ENCODE measurements at regions not wholly inside any gene's neighbourhood (a gene's known extent, or its start where the extent isn't known, plus 50 kb on each side); places are given as distances from the start of the nearest gene placed in this dataset.

DNA sequence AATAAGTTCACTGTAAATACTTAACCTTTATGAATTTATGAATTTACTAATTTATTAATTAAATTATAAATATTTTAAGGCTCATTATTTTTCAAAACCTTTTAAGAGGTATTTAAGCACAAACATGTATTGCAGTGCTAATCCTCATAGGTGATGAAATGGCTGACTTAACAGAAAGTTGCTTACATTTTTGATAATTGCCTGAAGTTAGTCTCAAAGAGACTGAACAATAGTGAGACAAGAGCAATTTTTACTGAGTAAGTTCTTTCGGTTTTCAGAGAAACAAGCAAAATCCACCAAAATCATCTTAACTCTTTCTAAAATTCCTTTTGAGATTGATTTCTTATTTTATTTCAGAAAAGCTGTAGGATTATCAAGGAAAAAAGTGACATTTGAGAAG lies 137.3 kb upstream of the VGLL2 start:
- no CpG with 5 or more reads among the region's 1 CpG for WGBS (ENCODE audit: insufficient coverage)
- H3K27ac ChIP-seq (ENCODE audit: low read length) = no peak overlapping the region
- no peaks in the 10 kb centered on the region for H3K27me3 ChIP-seq (ENCODE audit: control insufficient read depth, insufficient read depth, low read length)
- H3K4me3 ChIP-seq (ENCODE audit: low read length) = no peak overlapping the region
- H3K36me3 ChIP-seq (ENCODE audit: control insufficient read depth, insufficient read depth, low read length) = no peaks in the 10 kb centered on the region
- DNase-seq = no peak
- H3K4me1 ChIP-seq (ENCODE audit: control insufficient read depth, insufficient read depth, low read length) = no peaks in the 10 kb centered on the region
- no peaks in the 10 kb centered on the region for H3K9me3 ChIP-seq (replicated peaks; ENCODE audit: control insufficient read depth, low read depth, low read length)

GRCh38 chr6:117130125-117130524 lies 135.2 kb upstream of the VGLL2 start:
- Histone ChIP-seq H3K27me3 (ENCODE audit: control insufficient read depth, insufficient read depth, low read length) (no peaks in the 10 kb centered on the region), H3K4me1 (ENCODE audit: control insufficient read depth, insufficient read depth, low read length) (no peaks in the 10 kb centered on the region), H3K9me3 (replicated peaks; ENCODE audit: control insufficient read depth, low read depth, low read length) (no peaks in the 10 kb centered on the region), H3K36me3 (ENCODE audit: control insufficient read depth, insufficient read depth, low read length) (no peaks in the 10 kb centered on the region), H3K27ac (ENCODE audit: low read length) (no peak overlapping the region), H3K4me3 (ENCODE audit: low read length) (no peak overlapping the region)
- no peak for DNase-seq
- WGBS (ENCODE audit: insufficient coverage) = 70% methylated on average over 1 of the region's 2 CpGs

DNA sequence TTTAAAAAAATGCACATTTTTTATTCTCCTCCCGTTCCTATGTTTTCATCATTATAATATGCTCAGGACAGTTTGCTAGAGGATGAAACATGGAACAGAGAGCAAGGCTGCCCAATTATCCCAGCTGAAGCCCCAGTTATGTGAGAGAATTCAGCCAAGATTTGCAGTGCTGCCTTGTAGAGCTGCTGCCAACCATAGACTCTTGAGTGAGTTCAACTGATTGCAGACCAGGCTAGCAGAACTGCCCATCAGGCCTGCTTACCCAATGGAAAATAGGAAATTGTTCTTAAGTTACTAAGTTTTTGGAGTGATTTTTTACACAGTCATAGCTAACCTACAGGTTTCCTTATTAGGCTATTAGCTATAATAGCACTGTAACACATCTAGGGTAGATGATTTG lies 128.7 kb upstream of the VGLL2 start:
- Histone ChIP-seq H3K9me3 (replicated peaks; ENCODE audit: control insufficient read depth, low read depth, low read length) (no peaks in the 10 kb centered on the region), H3K36me3 (ENCODE audit: control insufficient read depth, insufficient read depth, low read length) (no peaks in the 10 kb centered on the region), H3K27ac (ENCODE audit: low read length) (no peak overlapping the region), H3K4me1 (ENCODE audit: control insufficient read depth, insufficient read depth, low read length) (peaks cover 5% of the 10 kb centered on the region), H3K4me3 (ENCODE audit: low read length) (no peak overlapping the region), H3K27me3 (ENCODE audit: control insufficient read depth, insufficient read depth, low read length) (no peaks in the 10 kb centered on the region)
- DNase-seq = no peak
- WGBS (ENCODE audit: insufficient coverage) = no CpG with 5 or more reads among the region's 1 CpG

GRCh38 chr6:117137711-117138110 lies 127.6 kb upstream of the VGLL2 start:
- peak; percentile 79 for DNase-seq
- Histone ChIP-seq H3K36me3 (ENCODE audit: control insufficient read depth, insufficient read depth, low read length) (no peaks in the 10 kb centered on the region), H3K27ac (ENCODE audit: low read length) (peak overlapping the region; percentile 49), H3K9me3 (replicated peaks; ENCODE audit: control insufficient read depth, low read depth, low read length) (no peaks in the 10 kb centered on the region), H3K27me3 (ENCODE audit: control insufficient read depth, insufficient read depth, low read length) (no peaks in the 10 kb centered on the region), H3K4me1 (ENCODE audit: control insufficient read depth, insufficient read depth, low read length) (peaks cover 10% of the 10 kb centered on the region), H3K4me3 (ENCODE audit: low read length) (no peak overlapping the region)
- WGBS (ENCODE audit: insufficient coverage) = 93% methylated on average over 3 of the region's 4 CpGs

- Histone ChIP-seq H3K27ac (ENCODE audit: low read length) (peak overlapping the region; percentile 57), H3K4me3 (ENCODE audit: low read length) (no peak overlapping the region), H3K9me3 (replicated peaks; ENCODE audit: control insufficient read depth, low read depth, low read length) (no peaks in the 10 kb centered on the region), H3K4me1 (ENCODE audit: control insufficient read depth, insufficient read depth, low read length) (peaks cover 10% of the 10 kb centered on the region), H3K36me3 (ENCODE audit: control insufficient read depth, insufficient read depth, low read length) (no peaks in the 10 kb centered on the region), H3K27me3 (ENCODE audit: control insufficient read depth, insufficient read depth, low read length) (no peaks in the 10 kb centered on the region)
- WGBS (ENCODE audit: insufficient coverage) = 39% methylated on average over 2 of the region's 2 CpGs
- DNase-seq = peak; percentile 53
Observed at GRCh38 chr6:117138425-117138824, 126.9 kb upstream of the VGLL2 start.

- no peak overlapping the region for H3K4me3 ChIP-seq (ENCODE audit: low read length)
- peaks cover 10% of the 10 kb centered on the region for H3K4me1 ChIP-seq (ENCODE audit: control insufficient read depth, insufficient read depth, low read length)
- H3K27me3 ChIP-seq (ENCODE audit: control insufficient read depth, insufficient read depth, low read length) = no peaks in the 10 kb centered on the region
- H3K36me3 ChIP-seq (ENCODE audit: control insufficient read depth, insufficient read depth, low read length) = no peaks in the 10 kb centered on the region
- peak; percentile 61 for DNase-seq
- H3K27ac ChIP-seq (ENCODE audit: low read length) = peak overlapping the region; percentile 57
- H3K9me3 ChIP-seq (replicated peaks; ENCODE audit: control insufficient read depth, low read depth, low read length) = no peaks in the 10 kb centered on the region
Observed at GRCh38 chr6:117138920-117139319, 126.4 kb upstream of the VGLL2 start.

- no peak for DNase-seq
- H3K27ac ChIP-seq (ENCODE audit: low read length) = no peak overlapping the region
- peaks cover 4% of the 10 kb centered on the region for H3K9me3 ChIP-seq (replicated peaks; ENCODE audit: control insufficient read depth, low read depth, low read length)
Observed at GRCh38 chr6:117142142-117142541, 123.2 kb upstream of the VGLL2 start.

DNA sequence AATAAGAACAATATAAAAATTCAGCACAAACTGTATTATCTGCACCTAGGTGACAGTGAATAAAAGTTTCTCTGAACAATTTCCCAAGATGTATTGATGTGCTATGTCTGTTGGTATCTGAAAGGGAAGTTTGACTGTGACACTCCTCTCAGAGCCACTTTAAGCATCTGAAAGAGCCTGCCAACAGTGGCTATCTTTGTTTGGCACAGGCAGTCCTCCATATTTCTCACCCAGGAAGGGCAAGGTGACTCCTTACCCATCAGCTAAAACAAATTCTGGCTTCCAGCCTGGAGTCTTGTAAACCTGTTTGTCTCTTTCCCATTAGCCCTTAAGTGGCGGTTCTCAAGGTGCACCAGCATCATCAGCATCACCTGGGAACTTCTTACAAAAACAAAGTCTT lies 122.4 kb upstream of the VGLL2 start:
- no peak overlapping the region for H3K27ac ChIP-seq (ENCODE audit: low read length)
- no peaks in the 10 kb centered on the region for H3K27me3 ChIP-seq (ENCODE audit: control insufficient read depth, insufficient read depth, low read length)
- H3K4me1 ChIP-seq (ENCODE audit: control insufficient read depth, insufficient read depth, low read length) = peaks cover 10% of the 10 kb centered on the region
- no peak overlapping the region for H3K4me3 ChIP-seq (ENCODE audit: low read length)
- no CpG with 5 or more reads among the region's 1 CpG for WGBS (ENCODE audit: insufficient coverage)
- H3K36me3 ChIP-seq (ENCODE audit: control insufficient read depth, insufficient read depth, low read length) = no peaks in the 10 kb centered on the region
- H3K9me3 ChIP-seq (replicated peaks; ENCODE audit: control insufficient read depth, low read depth, low read length) = peaks cover 4% of the 10 kb centered on the region
- no peak for DNase-seq

More at GRCh38 chr6:117142142-117142541, 123.2 kb upstream of the VGLL2 start:
- Histone ChIP-seq H3K4me3 (ENCODE audit: low read length) (no peak overlapping the region), H3K27me3 (ENCODE audit: control insufficient read depth, insufficient read depth, low read length) (no peaks in the 10 kb centered on the region), H3K36me3 (ENCODE audit: control insufficient read depth, insufficient read depth, low read length) (no peaks in the 10 kb centered on the region), H3K4me1 (ENCODE audit: control insufficient read depth, insufficient read depth, low read length) (peaks cover 10% of the 10 kb centered on the region)
- WGBS (ENCODE audit: insufficient coverage) = 25% methylated on average over 2 of the region's 3 CpGs

GRCh38 chr6:117143647-117144046 lies 121.7 kb upstream of the VGLL2 start:
- Histone ChIP-seq H3K27me3 (ENCODE audit: control insufficient read depth, insufficient read depth, low read length) (no peaks in the 10 kb centered on the region), H3K27ac (ENCODE audit: low read length) (no peak overlapping the region), H3K4me3 (ENCODE audit: low read length) (no peak overlapping the region), H3K9me3 (replicated peaks; ENCODE audit: control insufficient read depth, low read depth, low read length) (peaks cover 4% of the 10 kb centered on the region), H3K36me3 (ENCODE audit: control insufficient read depth, insufficient read depth, low read length) (no peaks in the 10 kb centered on the region), H3K4me1 (ENCODE audit: control insufficient read depth, insufficient read depth, low read length) (peaks cover 10% of the 10 kb centered on the region)
- DNase-seq = no peak
- no CpG with 5 or more reads among the region's 2 CpGs for WGBS (ENCODE audit: insufficient coverage)

GRCh38 chr6:117145940-117146339 lies 119.4 kb upstream of the VGLL2 start:
- DNase-seq = no peak
- Histone ChIP-seq H3K4me3 (ENCODE audit: low read length) (no peak overlapping the region), H3K9me3 (replicated peaks; ENCODE audit: control insufficient read depth, low read depth, low read length) (peaks cover 4% of the 10 kb centered on the region), H3K4me1 (ENCODE audit: control insufficient read depth, insufficient read depth, low read length) (peaks cover 6% of the 10 kb centered on the region), H3K27me3 (ENCODE audit: control insufficient read depth, insufficient read depth, low read length) (no peaks in the 10 kb centered on the region), H3K36me3 (ENCODE audit: control insufficient read depth, insufficient read depth, low read length) (no peaks in the 10 kb centered on the region), H3K27ac (ENCODE audit: low read length) (no peak overlapping the region)
- 40% methylated on average over 2 of the region's 2 CpGs for WGBS (ENCODE audit: insufficient coverage)

DNA sequence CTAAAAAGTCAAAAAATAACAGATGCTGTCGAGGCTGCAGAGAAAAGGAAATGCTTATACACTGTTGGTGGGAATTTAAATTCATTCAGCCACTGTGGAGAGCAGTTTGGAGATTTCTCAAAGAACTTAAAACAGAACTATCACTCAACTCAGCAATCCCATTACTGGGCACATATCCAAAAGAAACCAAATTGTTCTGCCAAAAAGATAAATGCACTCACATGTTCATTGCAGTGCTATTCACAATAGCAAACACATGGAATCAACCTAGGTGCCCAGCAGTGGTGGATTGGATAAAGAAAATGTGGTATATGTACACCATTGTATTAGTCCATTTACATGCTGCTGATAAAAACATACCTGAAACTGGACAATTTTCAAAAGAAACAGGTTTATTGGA lies 116.0 kb upstream of the VGLL2 start:
- Histone ChIP-seq H3K27me3 (ENCODE audit: control insufficient read depth, insufficient read depth, low read length) (no peaks in the 10 kb centered on the region), H3K4me1 (ENCODE audit: control insufficient read depth, insufficient read depth, low read length) (no peaks in the 10 kb centered on the region), H3K27ac (ENCODE audit: low read length) (no peak overlapping the region), H3K36me3 (ENCODE audit: control insufficient read depth, insufficient read depth, low read length) (no peaks in the 10 kb centered on the region), H3K9me3 (replicated peaks; ENCODE audit: control insufficient read depth, low read depth, low read length) (peaks cover 4% of the 10 kb centered on the region), H3K4me3 (ENCODE audit: low read length) (no peak overlapping the region)
- no peak for DNase-seq
- WGBS (ENCODE audit: insufficient coverage) = no CpG with 5 or more reads among the region's 1 CpG
